ENCODE measurements at regions not wholly inside any gene's neighbourhood (a gene's known extent, or its start where the extent isn't known, plus 50 kb on each side); places are given as distances from the start of the nearest gene placed in this dataset.

- H3K9me3 ChIP-seq (ENCODE audit: control insufficient read depth in 1 of 2, low read length in 2 of 2) = peaks cover 0 to 4% of the 10 kb centered on the region in 2 donors
- no peaks in the 10 kb centered on the region for H3K36me3 ChIP-seq (ENCODE audit: control insufficient read depth in 1 of 2, insufficient read depth in 2 of 2, low read length in 2 of 2)
- H3K27me3 ChIP-seq (ENCODE audit: low read depth, low read length) = no peaks in the 10 kb centered on the region
- H3K4me1 ChIP-seq (ENCODE audit: control insufficient read depth in 1 of 2, insufficient read depth in 2 of 2, low read length in 2 of 2) = no peaks in the 10 kb centered on the region
- H3K27ac ChIP-seq (ENCODE audit: low read length) = no peak overlapping the region
- no peak overlapping the region for H3K4me3 ChIP-seq (ENCODE audit: low read depth in 1 of 2, low read length in 2 of 2)
Observed at GRCh38 chr3:30141178-30141581, 465.2 kb upstream of the TGFBR2 start.

GRCh38 chr3:30141927-30142326 is 464.5 kb upstream of the TGFBR2 start:
- Histone ChIP-seq H3K36me3 (ENCODE audit: control insufficient read depth in 1 of 2, insufficient read depth in 2 of 2, low read length in 2 of 2) (no peaks in the 10 kb centered on the region), H3K4me3 (ENCODE audit: low read depth in 1 of 2, low read length in 2 of 2) (no peak overlapping the region), H3K27me3 (ENCODE audit: low read depth, low read length) (no peaks in the 10 kb centered on the region), H3K4me1 (ENCODE audit: control insufficient read depth in 1 of 2, insufficient read depth in 2 of 2, low read length in 2 of 2) (no peaks in the 10 kb centered on the region), H3K27ac (ENCODE audit: low read length) (no peak overlapping the region), H3K9me3 (ENCODE audit: control insufficient read depth in 1 of 2, low read length in 2 of 2) (no peaks in the 10 kb centered on the region)

GRCh38 chr3:30142946-30143345 is 463.5 kb upstream of the TGFBR2 start:
- Histone ChIP-seq H3K27me3 (ENCODE audit: low read depth, low read length) (no peaks in the 10 kb centered on the region), H3K36me3 (ENCODE audit: control insufficient read depth in 1 of 2, insufficient read depth in 2 of 2, low read length in 2 of 2) (no peaks in the 10 kb centered on the region), H3K27ac (ENCODE audit: low read length) (no peak overlapping the region), H3K4me1 (ENCODE audit: control insufficient read depth in 1 of 2, insufficient read depth in 2 of 2, low read length in 2 of 2) (no peaks in the 10 kb centered on the region), H3K9me3 (ENCODE audit: control insufficient read depth in 1 of 2, low read length in 2 of 2) (no peaks in the 10 kb centered on the region), H3K4me3 (ENCODE audit: low read depth in 1 of 2, low read length in 2 of 2) (no peak overlapping the region)

GRCh38 chr3:30145281-30145680 is 461.1 kb upstream of the TGFBR2 start:
- Histone ChIP-seq H3K27me3 (ENCODE audit: low read depth, low read length) (no peaks in the 10 kb centered on the region), H3K36me3 (ENCODE audit: control insufficient read depth in 1 of 2, insufficient read depth in 2 of 2, low read length in 2 of 2) (no peaks in the 10 kb centered on the region), H3K4me1 (ENCODE audit: control insufficient read depth in 1 of 2, insufficient read depth in 2 of 2, low read length in 2 of 2) (no peaks in the 10 kb centered on the region), H3K4me3 (ENCODE audit: low read depth in 1 of 2, low read length in 2 of 2) (no peak overlapping the region), H3K27ac (ENCODE audit: low read length) (no peak overlapping the region), H3K9me3 (ENCODE audit: control insufficient read depth in 1 of 2, low read length in 2 of 2) (no peaks in the 10 kb centered on the region)

- Histone ChIP-seq H3K4me1 (ENCODE audit: control insufficient read depth in 1 of 2, insufficient read depth in 2 of 2, low read length in 2 of 2) (no peaks in the 10 kb centered on the region), H3K4me3 (ENCODE audit: low read depth in 1 of 2, low read length in 2 of 2) (no peak overlapping the region), H3K9me3 (ENCODE audit: control insufficient read depth in 1 of 2, low read length in 2 of 2) (no peaks in the 10 kb centered on the region), H3K27ac (ENCODE audit: low read length) (no peak overlapping the region), H3K36me3 (ENCODE audit: control insufficient read depth in 1 of 2, insufficient read depth in 2 of 2, low read length in 2 of 2) (no peaks in the 10 kb centered on the region), H3K27me3 (ENCODE audit: low read depth, low read length) (no peaks in the 10 kb centered on the region)
Observed at GRCh38 chr3:30146978-30147377, 459.4 kb upstream of the TGFBR2 start.

GRCh38 chr3:30154853-30155252 is 451.5 kb upstream of the TGFBR2 start:
- Histone ChIP-seq H3K4me1 (ENCODE audit: control insufficient read depth in 1 of 2, insufficient read depth in 2 of 2, low read length in 2 of 2) (peaks cover 0 to 6% of the 10 kb centered on the region in 2 donors), H3K27me3 (ENCODE audit: low read depth, low read length) (no peaks in the 10 kb centered on the region), H3K36me3 (ENCODE audit: control insufficient read depth in 1 of 2, insufficient read depth in 2 of 2, low read length in 2 of 2) (no peaks in the 10 kb centered on the region), H3K27ac (ENCODE audit: low read length) (no peak overlapping the region), H3K9me3 (ENCODE audit: control insufficient read depth in 1 of 2, low read length in 2 of 2) (no peaks in the 10 kb centered on the region), H3K4me3 (ENCODE audit: low read depth in 1 of 2, low read length in 2 of 2) (no peak overlapping the region)

GRCh38 chr3:30155755-30156154 is 450.6 kb upstream of the TGFBR2 start:
- Histone ChIP-seq H3K9me3 (ENCODE audit: control insufficient read depth in 1 of 2, low read length in 2 of 2) (no peaks in the 10 kb centered on the region), H3K27ac (ENCODE audit: low read length) (no peak overlapping the region), H3K4me3 (ENCODE audit: low read depth in 1 of 2, low read length in 2 of 2) (no peak overlapping the region), H3K27me3 (ENCODE audit: low read depth, low read length) (no peaks in the 10 kb centered on the region), H3K4me1 (ENCODE audit: control insufficient read depth in 1 of 2, insufficient read depth in 2 of 2, low read length in 2 of 2) (peaks cover 0 to 6% of the 10 kb centered on the region in 2 donors), H3K36me3 (ENCODE audit: control insufficient read depth in 1 of 2, insufficient read depth in 2 of 2, low read length in 2 of 2) (no peaks in the 10 kb centered on the region)

GRCh38 chr3:30156586-30157498 is 449.6 kb upstream of the TGFBR2 start:
- no peak overlapping the region for H3K4me3 ChIP-seq (ENCODE audit: low read depth in 1 of 2, low read length in 2 of 2)
- H3K27ac ChIP-seq (ENCODE audit: low read length) = no peak overlapping the region
- H3K4me1 ChIP-seq (ENCODE audit: control insufficient read depth in 1 of 2, insufficient read depth in 2 of 2, low read length in 2 of 2) = peaks cover 4 to 8% of the 10 kb centered on the region in 2 donors
- H3K9me3 ChIP-seq (ENCODE audit: control insufficient read depth in 1 of 2, low read length in 2 of 2) = no peaks in the 10 kb centered on the region
- H3K27me3 ChIP-seq (ENCODE audit: low read depth, low read length) = no peaks in the 10 kb centered on the region
- no peaks in the 10 kb centered on the region for H3K36me3 ChIP-seq (ENCODE audit: control insufficient read depth in 1 of 2, insufficient read depth in 2 of 2, low read length in 2 of 2)

GRCh38 chr3:30161375-30161774 is 445.0 kb upstream of the TGFBR2 start:
- Histone ChIP-seq H3K4me1 (ENCODE audit: control insufficient read depth in 1 of 2, insufficient read depth in 2 of 2, low read length in 2 of 2) (peaks cover 4 to 10% of the 10 kb centered on the region in 2 donors), H3K4me3 (ENCODE audit: low read depth in 1 of 2, low read length in 2 of 2) (no peak overlapping the region), H3K9me3 (ENCODE audit: control insufficient read depth in 1 of 2, low read length in 2 of 2) (peaks cover 0 to 6% of the 10 kb centered on the region in 2 donors), H3K27me3 (ENCODE audit: low read depth, low read length) (no peaks in the 10 kb centered on the region), H3K36me3 (ENCODE audit: control insufficient read depth in 1 of 2, insufficient read depth in 2 of 2, low read length in 2 of 2) (no peaks in the 10 kb centered on the region), H3K27ac (ENCODE audit: low read length) (no peak overlapping the region)

- no peak overlapping the region for H3K27ac ChIP-seq (ENCODE audit: low read length)
- H3K36me3 ChIP-seq (ENCODE audit: control insufficient read depth in 1 of 2, insufficient read depth in 2 of 2, low read length in 2 of 2) = no peaks in the 10 kb centered on the region
- no peak overlapping the region for H3K4me3 ChIP-seq (ENCODE audit: low read depth in 1 of 2, low read length in 2 of 2)
- H3K9me3 ChIP-seq (ENCODE audit: control insufficient read depth in 1 of 2, low read length in 2 of 2) = peaks cover 0 to 6% of the 10 kb centered on the region in 2 donors
- H3K4me1 ChIP-seq (ENCODE audit: control insufficient read depth in 1 of 2, insufficient read depth in 2 of 2, low read length in 2 of 2) = peaks cover 4% of the 10 kb centered on the region in 2 donors
- no peaks in the 10 kb centered on the region for H3K27me3 ChIP-seq (ENCODE audit: low read depth, low read length)
Observed at GRCh38 chr3:30162579-30162978, 443.8 kb upstream of the TGFBR2 start.

GRCh38 chr3:30166535-30166934 is 439.9 kb upstream of the TGFBR2 start:
- H3K4me1 ChIP-seq (ENCODE audit: control insufficient read depth in 1 of 2, insufficient read depth in 2 of 2, low read length in 2 of 2) = peaks cover 3 to 4% of the 10 kb centered on the region in 2 donors
- H3K4me3 ChIP-seq (ENCODE audit: low read depth in 1 of 2, low read length in 2 of 2) = no peak overlapping the region
- no peak overlapping the region for H3K27ac ChIP-seq (ENCODE audit: low read length)
- no peaks in the 10 kb centered on the region for H3K27me3 ChIP-seq (ENCODE audit: low read depth, low read length)
- H3K36me3 ChIP-seq (ENCODE audit: control insufficient read depth in 1 of 2, insufficient read depth in 2 of 2, low read length in 2 of 2) = no peaks in the 10 kb centered on the region
- H3K9me3 ChIP-seq (ENCODE audit: control insufficient read depth in 1 of 2, low read length in 2 of 2) = peaks cover 0 to 6% of the 10 kb centered on the region in 2 donors

Data from muscle layer of duodenum (tissue), 2 donors.